ENCODE measurements at regions not wholly inside any gene's neighbourhood (a gene's known extent, or its start where the extent isn't known, plus 50 kb on each side); places are given as distances from the start of the nearest gene placed in this dataset.

DNA sequence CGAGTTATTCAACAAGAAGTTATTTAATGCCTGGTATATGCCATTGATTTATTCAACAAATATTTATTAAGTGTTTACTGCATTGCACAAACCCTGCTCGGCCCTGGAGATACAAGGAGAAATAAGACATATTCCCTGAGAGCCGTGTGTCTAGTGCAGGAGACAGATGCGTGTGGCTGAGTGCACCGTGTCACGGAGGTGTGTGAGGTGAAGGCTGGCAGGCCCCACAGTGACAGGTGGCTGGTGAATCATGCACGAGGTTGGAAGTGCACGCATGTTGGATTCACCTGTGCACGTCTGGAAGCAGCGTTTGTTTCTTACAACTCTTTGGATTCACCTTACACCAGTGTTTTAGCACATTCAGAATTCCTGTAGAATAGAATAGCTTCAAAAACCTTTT is 136.6 kb upstream of the SHH start:
- no peaks in the 10 kb centered on the region for H3K9me3 Mint-ChIP-seq (ENCODE audit: low read depth)
- no peak for DNase-seq
- H3K4me3 Mint-ChIP-seq = no peak overlapping the region
- H3K36me3 Mint-ChIP-seq (ENCODE audit: low read depth) = no peaks in the 10 kb centered on the region
- intact Hi-C loops (cut with DNase I, micrococcal nuclease) = no loop called here
- ChIA-PET POLR2A (no interaction called here), CTCF (no interaction called here)
- no peak for ATAC-seq
- no peak overlapping the region for H3K27ac Mint-ChIP-seq
- H3K27me3 Mint-ChIP-seq = peaks cover 4% of the 10 kb centered on the region
- H3K4me1 Mint-ChIP-seq = peaks cover 7% of the 10 kb centered on the region

DNA sequence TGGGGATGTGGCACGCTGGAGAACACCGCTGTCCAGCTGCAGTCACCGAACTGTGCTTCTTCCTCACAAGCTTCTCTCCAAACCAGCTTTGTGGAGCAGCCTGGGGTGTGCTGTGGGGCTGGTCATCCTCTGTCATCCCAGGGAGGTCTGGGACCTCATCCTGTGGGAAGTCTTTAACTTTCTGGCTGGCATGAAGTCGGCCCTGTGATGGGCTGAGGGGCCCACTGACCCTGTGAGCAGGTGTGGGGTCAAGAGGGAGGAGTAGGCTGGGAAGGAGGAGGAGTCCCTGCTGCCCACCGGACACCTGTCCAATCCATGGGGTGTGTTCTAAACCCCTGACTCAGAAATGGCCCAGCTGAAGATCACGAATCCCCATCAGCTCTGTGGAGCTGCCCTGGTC is 136.2 kb upstream of the SHH start:
- peaks cover 11% of the 10 kb centered on the region for H3K4me1 Mint-ChIP-seq
- H3K9me3 Mint-ChIP-seq (ENCODE audit: low read depth) = no peaks in the 10 kb centered on the region
- POLR2A ChIA-PET = no interaction called here
- intact Hi-C loops (cut with DNase I, micrococcal nuclease) = no loop called here
- H3K4me3 Mint-ChIP-seq = no peak overlapping the region
- H3K36me3 Mint-ChIP-seq (ENCODE audit: low read depth) = no peaks in the 10 kb centered on the region
- CTCF ChIA-PET = no interaction called here
- H3K27ac Mint-ChIP-seq = no peak overlapping the region
- DNase-seq = no peak
- no peak for ATAC-seq
- H3K27me3 Mint-ChIP-seq = peaks cover 4% of the 10 kb centered on the region

DNA sequence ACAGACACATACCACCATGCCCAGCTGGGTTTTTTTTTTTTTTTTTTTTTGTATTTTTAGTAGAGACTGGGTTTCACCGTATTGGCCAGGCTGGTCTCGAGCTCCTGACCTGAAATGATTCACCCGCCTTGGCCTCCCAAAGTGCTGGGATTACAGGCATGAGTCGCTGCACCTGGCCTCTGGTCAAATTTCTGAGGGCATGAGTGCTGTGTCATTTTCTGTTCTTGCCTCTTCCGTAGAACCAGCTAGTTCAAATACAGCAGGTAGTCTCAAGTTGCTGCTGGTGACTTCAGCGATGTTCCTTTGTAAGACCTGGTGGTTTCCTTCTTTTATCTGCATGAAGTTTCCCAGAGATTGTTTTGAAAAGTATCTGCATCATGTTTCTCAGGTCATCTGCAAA is 134.8 kb upstream of the SHH start:
- ChIA-PET CTCF (no interaction called here), POLR2A (no interaction called here)
- DNase-seq = no peak
- H3K27ac Mint-ChIP-seq = no peak overlapping the region
- no peak for ATAC-seq
- no peaks in the 10 kb centered on the region for H3K9me3 Mint-ChIP-seq (ENCODE audit: low read depth)
- H3K27me3 Mint-ChIP-seq = peaks cover 2% of the 10 kb centered on the region
- no peak overlapping the region for H3K4me3 Mint-ChIP-seq
- intact Hi-C loops (cut with DNase I, micrococcal nuclease) = loop anchor here in 1 of 2 experiments (2.0 kb wide), 1 partner anchor 16 kb away; no protein-coding TSS in a partner anchor
- H3K36me3 Mint-ChIP-seq (ENCODE audit: low read depth) = no peaks in the 10 kb centered on the region
- H3K4me1 Mint-ChIP-seq = peaks cover 14% of the 10 kb centered on the region

DNA sequence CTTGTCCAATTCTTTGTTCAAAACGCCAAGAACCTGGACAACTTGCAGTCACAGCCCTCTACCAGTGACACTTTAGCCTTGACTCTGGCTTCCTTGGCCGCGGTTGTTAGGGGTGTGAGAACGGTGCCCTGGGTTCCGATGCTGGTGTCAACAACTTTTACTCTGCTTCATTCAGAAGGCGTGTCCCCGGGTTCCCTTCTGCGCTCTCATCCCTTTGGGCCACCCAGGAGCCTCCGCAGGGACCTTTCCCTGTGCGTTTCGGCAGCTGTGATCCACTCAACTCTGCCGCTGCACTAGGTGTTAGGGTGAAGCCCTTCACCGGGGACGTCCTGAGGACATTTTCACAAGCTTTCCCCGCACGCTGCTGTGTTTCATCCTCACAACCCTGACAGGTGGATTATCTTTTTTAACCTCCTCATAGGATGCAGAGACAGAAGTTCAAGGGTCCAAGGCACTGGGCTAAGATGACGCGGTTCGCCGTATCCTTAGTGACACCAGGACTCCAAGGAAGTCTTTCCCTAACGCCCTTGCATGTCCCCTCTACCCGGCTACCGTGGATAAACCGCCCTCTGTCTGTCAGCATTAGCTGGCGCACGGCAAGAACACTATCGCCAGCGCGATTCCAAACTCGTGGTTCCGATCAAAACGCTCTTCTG is 133.5 kb upstream of the SHH start:
- ATAC-seq (no peak), DNase-seq (no peak)
- ChIA-PET POLR2A (no interaction called here), CTCF (no interaction called here)
- Mint-ChIP-seq H3K27me3 (peaks cover 2% of the 10 kb centered on the region), H3K27ac (no peak overlapping the region), H3K9me3 (ENCODE audit: low read depth) (no peaks in the 10 kb centered on the region), H3K4me3 (no peak overlapping the region), H3K36me3 (ENCODE audit: low read depth) (no peaks in the 10 kb centered on the region), H3K4me1 (peaks cover 14% of the 10 kb centered on the region)
- intact Hi-C loops (cut with DNase I, micrococcal nuclease) = loop anchor here in 1 of 2 experiments (2.0 kb wide), 1 partner anchor 17 kb away; no protein-coding TSS in a partner anchor

DNA sequence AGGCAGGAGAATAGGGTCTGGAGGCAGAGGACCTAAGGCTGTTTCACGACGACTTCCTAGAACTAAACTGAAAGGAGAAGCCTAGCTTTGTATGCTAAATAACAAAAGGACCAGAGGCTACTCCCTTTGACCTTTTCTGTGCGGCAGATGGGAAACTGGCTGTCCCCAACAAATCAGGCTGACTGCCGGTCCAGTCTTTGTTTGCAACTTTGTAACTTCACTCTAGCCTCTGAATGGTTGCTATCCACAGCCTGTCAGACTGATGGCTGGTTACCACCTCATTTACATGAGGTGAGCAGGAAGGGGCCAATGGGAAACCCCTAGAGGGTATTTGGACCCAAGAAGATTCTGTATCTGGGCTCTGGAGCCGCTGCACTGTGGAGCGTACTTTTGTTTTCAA is 132.6 kb upstream of the SHH start:
- Mint-ChIP-seq H3K9me3 (ENCODE audit: low read depth) (no peaks in the 10 kb centered on the region), H3K27me3 (peaks cover 4% of the 10 kb centered on the region), H3K4me3 (no peak overlapping the region), H3K27ac (no peak overlapping the region), H3K36me3 (ENCODE audit: low read depth) (no peaks in the 10 kb centered on the region), H3K4me1 (peaks cover 14% of the 10 kb centered on the region)
- ATAC-seq (no peak), DNase-seq (no peak)
- intact Hi-C loops (cut with DNase I, micrococcal nuclease) = no loop called here
- ChIA-PET CTCF (no interaction called here), POLR2A (no interaction called here)

DNA sequence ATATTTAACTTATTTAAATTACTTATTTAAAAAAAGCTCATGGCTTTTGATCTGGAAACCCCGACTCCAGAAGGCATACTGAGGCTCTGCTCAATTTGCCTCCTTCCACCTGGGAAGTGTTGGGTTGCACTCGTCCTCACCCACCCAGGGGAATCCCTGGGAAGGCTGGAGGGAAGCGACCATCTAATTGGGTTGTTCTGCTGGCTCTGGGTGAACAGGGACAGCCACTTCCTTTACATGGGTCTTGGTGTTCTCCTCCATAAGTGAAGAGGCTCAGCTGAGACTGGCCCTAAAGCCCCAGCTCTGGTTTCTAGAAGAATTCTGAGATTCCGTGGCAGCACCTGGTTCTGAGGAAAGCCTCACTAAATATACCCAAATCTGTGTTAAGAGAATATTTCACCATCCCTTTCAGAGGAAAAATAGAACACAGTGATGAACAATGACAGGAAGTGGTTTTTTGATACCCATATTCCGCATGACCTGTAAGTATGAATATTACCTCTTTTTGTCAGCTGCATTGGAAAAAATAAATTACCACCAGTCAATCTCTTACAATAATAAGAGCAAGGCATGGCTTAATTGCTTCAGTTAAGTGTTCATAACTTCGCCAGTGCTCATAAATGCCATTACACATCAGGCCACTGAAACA is 131.1 kb upstream of the SHH start:
- ATAC-seq = peak; percentile 75
- intact Hi-C loops (cut with DNase I, micrococcal nuclease) = no loop called here

DNA sequence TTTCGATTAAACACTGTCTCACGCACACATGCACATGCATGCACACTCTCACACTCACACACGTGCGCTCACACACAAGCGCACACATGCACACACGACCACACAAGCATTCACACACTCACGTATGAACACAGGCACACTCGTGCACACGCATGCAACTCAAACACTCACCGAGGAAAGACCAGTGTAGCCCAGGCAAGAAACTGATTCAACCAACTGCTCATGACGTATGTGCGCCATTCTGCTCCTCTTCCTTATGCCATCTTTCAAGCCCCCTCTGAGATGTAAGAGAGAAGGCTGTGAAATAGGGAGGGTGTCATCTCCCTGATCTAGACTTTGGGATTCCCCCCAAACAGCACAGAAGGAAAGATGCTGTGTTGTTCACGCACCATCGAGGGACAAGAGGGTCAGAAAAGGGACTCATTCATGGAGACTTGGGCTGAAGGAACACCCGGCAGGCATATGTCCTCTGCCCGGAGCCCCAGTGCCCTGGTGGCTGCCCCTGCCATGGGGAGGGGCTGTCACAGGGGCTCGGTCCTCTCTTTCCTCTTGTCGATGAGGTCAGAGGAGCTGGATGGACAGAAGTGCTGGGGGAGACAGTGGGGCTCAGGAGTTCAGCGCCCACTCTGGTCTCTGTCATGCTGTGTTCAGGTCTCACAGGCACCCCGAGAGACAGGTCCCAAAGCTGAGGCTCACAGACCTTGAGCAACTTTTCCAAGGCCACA is 130.1 kb upstream of the SHH start:
- ChIA-PET CTCF (no interaction called here), POLR2A (no interaction called here)
- Mint-ChIP-seq H3K9me3 (ENCODE audit: low read depth) (peaks cover 9% of the 10 kb centered on the region), H3K4me3 (no peak overlapping the region), H3K36me3 (ENCODE audit: low read depth) (no peaks in the 10 kb centered on the region), H3K27ac (no peak overlapping the region), H3K27me3 (peaks cover 6% of the 10 kb centered on the region), H3K4me1 (peaks cover 13% of the 10 kb centered on the region)
- no peak for ATAC-seq
- DNase-seq = no peak
- intact Hi-C loops (cut with DNase I, micrococcal nuclease) = no loop called here

More for the DNA sequence above, 131.1 kb upstream of the SHH start:
- Mint-ChIP-seq H3K27me3 (peaks cover 4% of the 10 kb centered on the region), H3K4me3 (no peak overlapping the region), H3K27ac (no peak overlapping the region), H3K9me3 (ENCODE audit: low read depth) (peaks cover 7% of the 10 kb centered on the region), H3K4me1 (peaks cover 14% of the 10 kb centered on the region), H3K36me3 (ENCODE audit: low read depth) (no peaks in the 10 kb centered on the region)
- ChIA-PET POLR2A (no interaction called here), CTCF (no interaction called here)
- DNase-seq = no peak

DNA sequence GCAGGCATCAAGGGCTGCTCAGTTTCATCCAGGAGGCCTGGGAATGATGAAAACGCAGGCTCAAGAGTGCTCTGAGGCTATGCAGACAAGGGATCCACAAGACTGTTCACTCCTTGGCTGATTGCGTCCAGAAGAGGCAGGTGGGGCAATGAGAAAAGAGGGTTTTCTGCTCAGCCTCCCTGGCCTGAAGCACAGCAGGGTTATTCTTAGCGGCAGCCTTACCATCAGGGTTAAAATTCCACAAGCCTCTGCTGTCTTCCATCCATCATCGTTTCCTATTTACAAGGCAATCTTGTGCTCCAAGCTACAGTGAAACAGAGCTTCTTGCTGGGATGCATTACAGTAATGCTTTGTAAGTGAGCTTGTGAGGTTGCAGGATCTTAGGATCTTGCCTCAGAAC is 129.4 kb upstream of the SHH start:
- intact Hi-C loops (cut with DNase I, micrococcal nuclease) = no loop called here
- H3K36me3 Mint-ChIP-seq (ENCODE audit: low read depth) = no peaks in the 10 kb centered on the region
- DNase-seq = no peak
- H3K27me3 Mint-ChIP-seq = peaks cover 6% of the 10 kb centered on the region
- no peak overlapping the region for H3K4me3 Mint-ChIP-seq
- ChIA-PET POLR2A (no interaction called here), CTCF (no interaction called here)
- peaks cover 9% of the 10 kb centered on the region for H3K9me3 Mint-ChIP-seq (ENCODE audit: low read depth)
- peaks cover 10% of the 10 kb centered on the region for H3K4me1 Mint-ChIP-seq
- ATAC-seq = no peak
- H3K27ac Mint-ChIP-seq = no peak overlapping the region

DNA sequence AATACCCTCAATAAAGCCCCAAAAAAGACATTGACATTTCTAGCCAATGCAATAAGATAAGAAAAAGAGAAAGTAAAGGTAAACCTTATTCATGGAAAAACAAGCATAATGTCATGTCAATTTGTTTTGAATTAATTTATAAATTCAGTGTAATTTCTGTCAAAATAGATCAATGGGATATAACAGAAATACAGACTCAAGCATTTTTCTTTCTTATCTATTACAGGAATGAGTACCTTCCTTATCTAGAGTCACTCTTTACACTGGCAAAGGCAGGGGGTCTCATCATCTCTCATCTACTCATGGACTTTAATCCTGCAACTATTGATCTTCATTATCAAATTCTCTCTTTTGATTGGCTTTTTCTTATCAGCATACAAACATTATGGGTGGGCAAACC is 127.1 kb upstream of the SHH start:
- Mint-ChIP-seq H3K27ac (no peak overlapping the region), H3K4me1 (peaks cover 14% of the 10 kb centered on the region)

DNA sequence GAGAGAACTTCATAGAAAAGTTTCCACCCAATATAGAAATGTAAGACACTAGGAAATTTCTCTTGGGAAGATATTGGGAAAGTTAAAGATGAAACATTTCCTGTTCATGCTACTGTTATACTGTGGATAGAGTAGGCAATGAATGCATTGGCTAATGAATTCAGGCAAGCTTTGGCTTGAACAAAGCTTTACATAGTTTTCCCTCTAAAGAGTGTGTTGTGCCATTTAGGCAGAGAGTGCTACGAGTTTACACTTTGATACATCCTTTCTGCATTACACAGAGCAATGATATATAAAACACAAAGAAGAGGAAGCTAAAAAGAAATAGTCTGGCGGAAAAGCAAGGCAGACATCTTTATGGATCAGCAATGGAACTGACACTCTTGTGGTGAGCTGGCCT is 125.9 kb upstream of the SHH start:
- no peak for DNase-seq
- peaks cover 6% of the 10 kb centered on the region for H3K27me3 Mint-ChIP-seq
- ATAC-seq = no peak
- POLR2A ChIA-PET = no interaction called here
- CTCF ChIA-PET = interaction anchor here (0.6 kb wide), 1 partner anchor 16 kb away, joined by 3 read pairs; no protein-coding TSS in a partner anchor
- H3K36me3 Mint-ChIP-seq (ENCODE audit: low read depth) = no peaks in the 10 kb centered on the region
- peaks cover 4% of the 10 kb centered on the region for H3K4me1 Mint-ChIP-seq
- intact Hi-C loops (cut with DNase I, micrococcal nuclease) = no loop called here
- peaks cover 9% of the 10 kb centered on the region for H3K9me3 Mint-ChIP-seq (ENCODE audit: low read depth)
- no peak overlapping the region for H3K27ac Mint-ChIP-seq
- H3K4me3 Mint-ChIP-seq = no peak overlapping the region

More for the DNA sequence above, 127.1 kb upstream of the SHH start:
- ATAC-seq (no peak), DNase-seq (no peak)
- Mint-ChIP-seq H3K9me3 (ENCODE audit: low read depth) (peaks cover 9% of the 10 kb centered on the region), H3K36me3 (ENCODE audit: low read depth) (no peaks in the 10 kb centered on the region), H3K4me3 (no peak overlapping the region), H3K27me3 (peaks cover 6% of the 10 kb centered on the region)
- POLR2A ChIA-PET = no interaction called here
- intact Hi-C loops (cut with DNase I, micrococcal nuclease) = no loop called here
- CTCF ChIA-PET = no interaction called here

DNA sequence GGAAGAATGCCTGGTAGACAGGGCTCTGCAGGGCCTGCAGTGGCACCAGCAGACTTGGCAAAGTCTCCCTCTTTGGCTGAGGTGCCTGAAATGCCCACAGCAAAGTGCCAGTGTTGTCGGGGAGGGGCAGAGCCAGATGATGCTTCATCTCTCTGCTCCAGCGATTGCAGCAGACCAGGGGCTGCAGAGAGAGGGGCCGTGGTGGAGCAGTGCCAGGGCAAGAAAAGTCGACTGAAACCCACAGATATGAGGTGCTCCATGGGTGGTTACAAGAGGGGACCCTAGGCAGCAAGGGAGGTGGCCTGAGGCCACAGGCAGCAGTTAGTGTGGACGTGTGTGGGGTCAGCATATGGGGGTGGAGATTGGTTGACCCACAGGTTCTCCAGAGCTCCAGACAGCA is 123.5 kb upstream of the SHH start:
- Mint-ChIP-seq H3K27me3 (peaks cover 6% of the 10 kb centered on the region), H3K4me1 (peaks cover 4% of the 10 kb centered on the region), H3K9me3 (ENCODE audit: low read depth) (peaks cover 15% of the 10 kb centered on the region), H3K27ac (no peak overlapping the region), H3K4me3 (no peak overlapping the region), H3K36me3 (ENCODE audit: low read depth) (no peaks in the 10 kb centered on the region)
- POLR2A ChIA-PET = interaction anchor here (0.5 kb wide), 1 partner anchor 756 kb away, joined by 4 read pairs; no protein-coding TSS in a partner anchor
- no peak for ATAC-seq
- intact Hi-C loops (cut with DNase I, micrococcal nuclease) = no loop called here
- CTCF ChIA-PET = no interaction called here
- DNase-seq = no peak

DNA sequence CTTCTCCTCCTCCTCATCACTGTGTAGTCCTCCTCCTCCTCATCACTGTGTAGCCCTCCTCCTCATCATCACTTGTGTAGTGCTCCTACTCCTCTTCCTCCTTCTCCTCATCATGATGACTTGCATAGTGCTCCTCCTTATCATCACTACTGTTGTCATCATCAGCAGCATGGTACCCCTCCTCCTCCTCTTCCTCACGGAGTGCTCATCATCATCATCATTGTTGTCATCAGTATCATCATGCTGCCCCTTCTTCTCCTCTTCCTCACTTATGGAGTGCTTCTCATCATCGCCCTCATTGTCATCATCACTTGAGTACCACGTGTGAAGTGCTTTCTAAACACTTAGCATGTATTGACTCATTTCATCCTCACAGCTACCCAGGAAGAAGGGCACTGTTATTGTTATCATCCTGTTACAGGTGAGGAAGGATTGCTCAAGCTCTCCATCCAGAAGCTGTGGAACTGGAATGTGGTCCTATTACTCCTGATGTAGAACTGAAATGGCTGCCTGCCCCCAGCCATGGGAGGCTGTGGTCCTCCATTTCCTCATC is 122.8 kb upstream of the SHH start:
- Mint-ChIP-seq H3K36me3 (ENCODE audit: low read depth) (no peaks in the 10 kb centered on the region), H3K9me3 (ENCODE audit: low read depth) (peaks cover 15% of the 10 kb centered on the region), H3K27ac (no peak overlapping the region), H3K4me3 (no peak overlapping the region), H3K4me1 (peaks cover 4% of the 10 kb centered on the region), H3K27me3 (peaks cover 5% of the 10 kb centered on the region)
- intact Hi-C loops (cut with DNase I, micrococcal nuclease) = no loop called here
- POLR2A ChIA-PET = interaction anchor here (0.5 kb wide), 1 partner anchor 756 kb away, joined by 4 read pairs; no protein-coding TSS in a partner anchor
- ATAC-seq (peak; percentile 73), DNase-seq (no peak)
- CTCF ChIA-PET = no interaction called here

Measured in activated CD4-positive, alpha-beta T cell treated with anti-CD3 and anti-CD28 coated beads for 36 hours (primary cell).